H1 (cell line): ENCODE measurements at regions not wholly inside any gene's neighbourhood (a gene's known extent, or its start where the extent isn't known, plus 50 kb on each side); places are given as distances from the start of the nearest gene placed in this dataset.

Experiments
- CBX8 ChIP-seq: fragments of 300-800, 300-1000 bp; sonication (generic); IDR thresholded peaks from 2 replicates; pipeline ENCODE4 v1.7.1; 2016; ENCODE audit warnings: low read depth, low read length, borderline replicate concordance
- CEBPB ChIP-seq: IDR thresholded peaks from 2 replicates; pipeline ENCODE4 v1.6.1; 2012; ENCODE audit warnings: low read depth, low read length
- CREB1 ChIP-seq: IDR thresholded peaks from 2 replicates; pipeline ENCODE4 v1.6.1; 2012; ENCODE audit warnings: inconsistent platforms
- GTF2F1 ChIP-seq: IDR thresholded peaks from 2 replicates; pipeline ENCODE4 v1.6.1; 2012; ENCODE audit warnings: low read depth, low read length, improper control_type of control experiment, borderline replicate concordance
- POLR2A ChIP-seq, 2 experiments: IDR thresholded peaks; 1 replicate in 1 of 2; 2 replicates in 1 of 2; pipeline ENCODE4 v1.6.1; 2011; ENCODE audit warnings: low read depth in 2 of 2, low read length in 2 of 2, mild to moderate bottlenecking in 2 of 2; ENCODE audit errors: control extremely low read depth in 1 of 2
- SIRT6 ChIP-seq: IDR thresholded peaks from one replicate; pipeline ENCODE4 v1.7.1; 2012; ENCODE audit warnings: low read length, inconsistent platforms
- SRF ChIP-seq: IDR thresholded peaks from 2 replicates; pipeline ENCODE4 v1.6.1; 2011; ENCODE audit warnings: mild to moderate bottlenecking, low read depth, low read length, moderate library complexity
- YY1 ChIP-seq: IDR thresholded peaks from 2 replicates; pipeline ENCODE4 v1.6.1; 2011; ENCODE audit warnings: low read depth, mild to moderate bottlenecking, low read length
- ZNF274 ChIP-seq: IDR thresholded peaks from 2 replicates; pipeline ENCODE4 v1.7.0; 2012; ENCODE audit warnings: low read length, borderline replicate concordance; ENCODE audit errors: extremely low read depth
- TF ChIP-seq, protein P1 (sequence below), 3 experiments: IDR thresholded peaks; 1 replicate in 2 of 3; 2 replicates in 1 of 3; pipeline versions ENCODE4 v1.5.1 to v1.6.1; 2011; ENCODE audit warnings: low read length in 3 of 3, mild to moderate bottlenecking in 3 of 3, inconsistent platforms in 2 of 3, low read depth in 1 of 3, moderate library complexity in 1 of 3; ENCODE audit not compliant: insufficient read depth in 1 of 3; ENCODE audit errors: control extremely low read depth in 1 of 3
- TF ChIP-seq, protein P2 (sequence below): IDR thresholded peaks from 2 replicates; pipeline ENCODE4 v1.6.1; 2012; ENCODE audit warnings: inconsistent platforms
- TF ChIP-seq, protein P3 (sequence below): IDR thresholded peaks from 2 replicates; pipeline ENCODE4 v1.6.1; 2012; ENCODE audit warnings: inconsistent platforms
- TF ChIP-seq, protein P4 (sequence below): IDR thresholded peaks from 2 replicates; pipeline ENCODE4 v1.6.1; 2011; ENCODE audit warnings: low read length, improper control_type of control experiment
- TF ChIP-seq, protein P5 (sequence below): IDR thresholded peaks from 2 replicates; pipeline ENCODE4 v1.6.1; 2012; ENCODE audit warnings: low read length, inconsistent platforms

DNA sequence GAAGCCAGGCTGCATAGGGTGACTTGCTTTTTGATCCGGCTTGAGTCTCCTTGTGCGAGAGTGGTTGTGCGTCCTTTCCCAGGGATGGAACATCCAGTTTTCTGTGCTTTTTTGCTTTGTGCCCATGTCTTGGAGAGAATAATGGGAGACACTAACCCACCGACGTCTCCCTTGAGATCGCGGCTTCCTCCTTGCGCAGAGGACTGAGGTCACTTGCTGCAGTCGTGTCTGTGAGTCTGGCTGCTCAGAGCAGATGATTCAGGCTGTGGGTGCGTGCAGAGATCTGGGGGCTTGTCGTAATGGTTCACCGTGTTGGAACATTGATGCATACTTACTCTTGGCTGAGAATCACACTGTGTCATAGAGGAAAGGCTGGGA is 164.5 kb upstream of the CACNA1E start:
- TF ChIP-seq YY1 (no peak), ZNF274 (no peak), CREB1 (no peak), SIRT6 (no peak), POLR2A (IDR thresholded peaks at IDR 0.05; ENCODE audit: control extremely low read depth in 1 of 2, low read depth in 2 of 2, low read length in 2 of 2) (no peak), GTF2F1 (no peak), CEBPB (no peak), SRF (no peak), CBX8 (no peak)
- TF ChIP-seq, protein P1, sequence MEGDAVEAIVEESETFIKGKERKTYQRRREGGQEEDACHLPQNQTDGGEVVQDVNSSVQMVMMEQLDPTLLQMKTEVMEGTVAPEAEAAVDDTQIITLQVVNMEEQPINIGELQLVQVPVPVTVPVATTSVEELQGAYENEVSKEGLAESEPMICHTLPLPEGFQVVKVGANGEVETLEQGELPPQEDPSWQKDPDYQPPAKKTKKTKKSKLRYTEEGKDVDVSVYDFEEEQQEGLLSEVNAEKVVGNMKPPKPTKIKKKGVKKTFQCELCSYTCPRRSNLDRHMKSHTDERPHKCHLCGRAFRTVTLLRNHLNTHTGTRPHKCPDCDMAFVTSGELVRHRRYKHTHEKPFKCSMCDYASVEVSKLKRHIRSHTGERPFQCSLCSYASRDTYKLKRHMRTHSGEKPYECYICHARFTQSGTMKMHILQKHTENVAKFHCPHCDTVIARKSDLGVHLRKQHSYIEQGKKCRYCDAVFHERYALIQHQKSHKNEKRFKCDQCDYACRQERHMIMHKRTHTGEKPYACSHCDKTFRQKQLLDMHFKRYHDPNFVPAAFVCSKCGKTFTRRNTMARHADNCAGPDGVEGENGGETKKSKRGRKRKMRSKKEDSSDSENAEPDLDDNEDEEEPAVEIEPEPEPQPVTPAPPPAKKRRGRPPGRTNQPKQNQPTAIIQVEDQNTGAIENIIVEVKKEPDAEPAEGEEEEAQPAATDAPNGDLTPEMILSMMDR (IDR thresholded peaks at IDR 0.05; ENCODE audit: control extremely low read depth in 1 of 3, insufficient read depth in 1 of 3, low read depth in 1 of 3, low read length in 3 of 3) = no peak
- TF ChIP-seq, protein P2, sequence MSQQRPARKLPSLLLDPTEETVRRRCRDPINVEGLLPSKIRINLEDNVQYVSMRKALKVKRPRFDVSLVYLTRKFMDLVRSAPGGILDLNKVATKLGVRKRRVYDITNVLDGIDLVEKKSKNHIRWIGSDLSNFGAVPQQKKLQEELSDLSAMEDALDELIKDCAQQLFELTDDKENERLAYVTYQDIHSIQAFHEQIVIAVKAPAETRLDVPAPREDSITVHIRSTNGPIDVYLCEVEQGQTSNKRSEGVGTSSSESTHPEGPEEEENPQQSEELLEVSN = no peak
- TF ChIP-seq, protein P3, sequence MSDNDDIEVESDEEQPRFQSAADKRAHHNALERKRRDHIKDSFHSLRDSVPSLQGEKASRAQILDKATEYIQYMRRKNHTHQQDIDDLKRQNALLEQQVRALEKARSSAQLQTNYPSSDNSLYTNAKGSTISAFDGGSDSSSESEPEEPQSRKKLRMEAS = no peak
- TF ChIP-seq, protein P4, sequence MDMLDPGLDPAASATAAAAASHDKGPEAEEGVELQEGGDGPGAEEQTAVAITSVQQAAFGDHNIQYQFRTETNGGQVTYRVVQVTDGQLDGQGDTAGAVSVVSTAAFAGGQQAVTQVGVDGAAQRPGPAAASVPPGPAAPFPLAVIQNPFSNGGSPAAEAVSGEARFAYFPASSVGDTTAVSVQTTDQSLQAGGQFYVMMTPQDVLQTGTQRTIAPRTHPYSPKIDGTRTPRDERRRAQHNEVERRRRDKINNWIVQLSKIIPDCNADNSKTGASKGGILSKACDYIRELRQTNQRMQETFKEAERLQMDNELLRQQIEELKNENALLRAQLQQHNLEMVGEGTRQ = no peak
- TF ChIP-seq, protein P5, sequence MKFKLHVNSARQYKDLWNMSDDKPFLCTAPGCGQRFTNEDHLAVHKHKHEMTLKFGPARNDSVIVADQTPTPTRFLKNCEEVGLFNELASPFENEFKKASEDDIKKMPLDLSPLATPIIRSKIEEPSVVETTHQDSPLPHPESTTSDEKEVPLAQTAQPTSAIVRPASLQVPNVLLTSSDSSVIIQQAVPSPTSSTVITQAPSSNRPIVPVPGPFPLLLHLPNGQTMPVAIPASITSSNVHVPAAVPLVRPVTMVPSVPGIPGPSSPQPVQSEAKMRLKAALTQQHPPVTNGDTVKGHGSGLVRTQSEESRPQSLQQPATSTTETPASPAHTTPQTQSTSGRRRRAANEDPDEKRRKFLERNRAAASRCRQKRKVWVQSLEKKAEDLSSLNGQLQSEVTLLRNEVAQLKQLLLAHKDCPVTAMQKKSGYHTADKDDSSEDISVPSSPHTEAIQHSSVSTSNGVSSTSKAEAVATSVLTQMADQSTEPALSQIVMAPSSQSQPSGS = no peak
